GM18858 (cell line): ENCODE measurements at regions not wholly inside any gene's neighbourhood (a gene's known extent, or its start where the extent isn't known, plus 50 kb on each side); places are given as distances from the start of the nearest gene placed in this dataset.

Experiments
- ATAC-seq: cut with Tn5 transposase; IDR thresholded peaks from one replicate; pipeline ENCODE4 v1.9.1; 2021; ENCODE audit not compliant: unreplicated experiment

DNA sequence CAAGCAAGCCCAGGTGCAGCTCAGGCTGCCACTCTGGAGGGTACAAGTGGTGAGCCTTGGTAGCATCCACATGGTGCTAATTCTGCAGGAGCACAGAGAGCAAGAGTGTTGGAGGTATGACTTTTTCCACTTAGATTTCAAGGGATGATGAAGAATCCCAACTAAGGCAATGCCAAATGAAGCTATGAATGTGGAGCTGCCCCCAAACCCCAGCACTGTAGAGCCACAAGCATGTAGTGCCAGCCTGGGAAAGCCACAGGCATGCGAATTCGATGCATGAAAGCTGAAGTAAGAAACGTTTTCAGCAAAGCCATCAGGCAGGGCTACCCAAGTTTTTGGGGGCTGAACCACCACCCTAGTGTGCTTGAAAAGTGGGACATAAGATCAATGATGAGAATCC, 251.1 kb downstream of the HAO1 start:
- no peak for ATAC-seq

DNA sequence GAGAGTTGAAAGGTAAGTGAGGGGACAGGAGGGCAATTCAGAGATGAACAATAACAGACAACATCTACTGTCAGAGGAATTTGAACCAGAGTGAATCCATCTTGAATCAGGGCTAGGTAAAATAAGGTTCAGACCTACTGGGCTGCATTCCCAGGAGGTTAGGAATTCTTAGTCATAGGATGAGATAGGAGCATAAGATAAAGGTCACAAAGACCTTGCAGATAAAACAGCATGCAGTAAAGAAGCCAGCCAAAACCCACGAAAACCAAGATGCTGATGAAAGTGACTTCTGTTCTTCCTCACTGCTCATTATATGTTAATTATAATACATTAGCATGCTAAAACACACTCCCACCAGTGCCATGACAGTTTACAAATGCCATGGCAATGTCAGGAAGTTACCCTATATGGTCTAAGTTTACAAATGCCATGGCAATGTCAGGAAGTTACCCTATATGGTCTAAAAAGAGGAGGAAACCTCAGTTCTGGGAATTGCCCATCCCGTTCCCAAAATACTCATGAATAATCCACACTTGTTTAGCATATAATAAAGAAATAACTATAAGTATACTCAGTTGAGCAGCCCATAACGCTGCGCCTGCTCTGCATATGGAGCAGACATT, 248.5 kb downstream of the HAO1 start:
- no peak for ATAC-seq

DNA sequence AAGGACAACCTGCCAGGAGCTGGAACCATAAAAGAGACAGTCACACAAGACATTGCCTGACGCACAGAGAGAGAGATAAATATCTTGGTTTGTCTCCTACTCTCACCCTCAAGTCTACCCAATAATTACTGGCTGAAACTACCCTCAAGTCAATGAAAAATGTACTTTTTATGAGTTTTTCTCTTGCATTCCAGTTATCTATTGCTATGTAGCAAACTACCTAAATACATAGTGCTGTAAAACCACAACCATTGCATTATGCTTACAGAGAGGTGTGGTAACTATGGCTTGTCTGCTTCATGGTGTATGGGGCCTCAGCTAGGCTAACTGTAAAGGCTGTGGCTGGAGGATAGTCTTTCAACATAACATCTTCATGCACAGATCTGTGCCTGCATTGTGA, 247.8 kb downstream of the HAO1 start:
- no peak for ATAC-seq

DNA sequence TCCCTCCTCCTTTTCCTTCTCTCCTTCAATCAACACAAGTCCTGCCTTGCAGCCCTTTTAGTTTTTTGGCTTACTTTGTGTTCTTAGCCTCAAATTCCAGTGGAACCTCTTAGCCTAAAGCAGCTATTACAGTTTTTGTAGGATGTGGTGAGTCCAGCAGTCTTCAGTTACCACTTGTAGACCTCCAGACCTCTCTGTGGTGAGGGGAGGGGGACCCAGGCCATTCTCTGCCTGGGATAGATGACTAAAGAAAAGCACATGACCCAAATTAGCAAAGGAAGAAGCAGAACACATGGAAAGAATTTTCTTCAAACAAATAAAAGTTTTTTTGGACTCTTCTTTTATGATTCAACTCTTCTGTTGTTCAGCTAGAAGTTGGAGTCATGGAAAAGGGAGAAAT, 246.5 kb downstream of the HAO1 start:
- ATAC-seq: no peak

DNA sequence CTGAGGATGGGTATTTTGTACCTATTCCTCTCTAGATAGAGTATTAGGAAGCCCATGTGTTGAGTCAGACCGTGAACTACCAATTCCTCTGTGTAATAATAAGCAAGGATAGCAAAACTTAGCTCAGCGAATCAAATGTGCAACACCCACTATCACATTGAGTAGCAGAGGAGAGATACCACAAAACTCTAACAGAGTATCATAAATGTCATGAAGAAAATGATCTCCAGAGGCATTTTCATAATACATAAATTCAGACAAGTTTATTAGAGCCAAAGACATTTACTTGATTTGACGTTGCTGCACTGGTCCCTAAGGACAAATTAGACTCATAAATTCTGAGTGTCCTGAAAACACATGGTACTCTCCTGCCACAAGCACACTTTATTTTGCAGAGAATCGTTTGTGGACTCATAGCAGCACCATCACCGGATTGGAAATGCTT, 245.2 kb downstream of the HAO1 start:
- no peak for ATAC-seq

DNA sequence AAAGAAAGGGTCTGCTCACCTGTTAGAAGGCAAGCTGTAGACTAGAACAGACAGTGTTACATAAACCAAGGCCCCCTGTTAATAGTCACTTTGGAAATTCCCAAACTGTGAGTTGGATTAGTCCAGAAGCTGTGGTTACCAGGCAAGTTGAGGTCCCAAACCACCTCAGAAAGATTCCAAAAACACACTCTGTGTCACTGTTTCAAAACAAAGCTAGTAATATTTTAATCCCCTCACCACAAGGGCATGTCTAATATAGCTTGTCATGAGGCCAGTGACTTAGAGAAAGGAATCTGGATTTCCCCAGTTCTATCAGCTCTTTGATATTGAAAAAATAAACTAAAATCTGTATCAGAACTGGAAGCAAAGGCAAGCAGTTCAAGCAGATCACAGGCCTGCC, 244.6 kb downstream of the HAO1 start:
- ATAC-seq: no peak

DNA sequence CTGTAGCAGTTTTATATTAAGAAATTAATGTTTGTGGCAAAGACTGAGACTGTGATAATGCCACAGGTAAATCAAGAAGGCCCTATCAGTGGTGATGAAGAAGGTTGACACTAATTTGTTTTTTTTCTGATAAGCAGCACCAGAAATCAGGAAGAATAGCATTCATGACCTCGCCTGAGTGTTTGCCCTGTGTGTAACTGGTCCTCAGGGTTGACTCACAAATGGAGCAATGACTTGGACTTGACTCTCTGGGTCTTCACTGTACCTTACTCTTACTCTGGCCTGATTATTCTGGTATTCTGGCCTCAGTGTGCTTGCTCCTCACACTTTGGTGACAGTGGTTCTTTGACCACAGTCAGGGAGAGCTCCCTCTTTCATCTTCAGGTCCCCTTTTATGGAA, 243.9 kb downstream of the HAO1 start:
- no peak for ATAC-seq

DNA sequence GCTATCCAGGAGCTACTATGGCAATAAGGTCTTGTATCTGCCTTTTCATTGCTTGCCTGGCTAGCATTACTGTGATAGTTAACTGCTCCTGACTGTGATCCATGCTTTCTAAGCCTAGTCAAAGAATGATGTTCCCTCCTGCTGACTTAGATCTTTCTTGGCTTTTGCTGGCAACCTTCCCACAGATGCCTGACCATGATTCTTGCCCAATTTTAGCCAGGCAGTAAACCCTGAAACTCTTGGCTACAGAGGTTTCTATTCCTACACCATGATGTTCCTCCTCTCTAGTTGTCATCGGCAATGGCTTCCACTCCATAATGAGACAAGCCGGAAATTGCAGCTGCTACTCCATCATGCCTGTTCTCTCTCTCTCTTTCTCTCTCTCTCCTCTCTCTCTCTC, 238.1 kb downstream of the HAO1 start:
- ATAC-seq: no peak

DNA sequence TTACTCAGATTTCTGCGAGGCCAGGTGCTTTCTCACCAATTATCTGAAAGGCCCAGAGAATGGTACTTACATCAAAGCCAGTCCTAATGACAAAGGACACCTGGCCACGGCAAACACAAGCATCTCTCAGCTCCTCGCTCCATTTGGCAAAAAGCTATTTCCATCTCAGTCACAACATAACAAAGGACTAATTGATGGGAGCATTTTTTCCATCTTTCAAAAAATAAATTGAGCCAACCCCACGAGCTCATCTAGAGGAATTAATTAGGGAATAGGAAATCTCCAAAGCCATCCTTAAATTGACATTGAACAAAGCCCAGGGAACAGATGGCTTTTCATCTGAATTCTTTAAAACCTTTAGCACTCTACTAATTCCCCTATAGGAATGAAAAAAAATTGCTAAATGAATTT, 236.7 kb downstream of the HAO1 start:
- no peak for ATAC-seq

DNA sequence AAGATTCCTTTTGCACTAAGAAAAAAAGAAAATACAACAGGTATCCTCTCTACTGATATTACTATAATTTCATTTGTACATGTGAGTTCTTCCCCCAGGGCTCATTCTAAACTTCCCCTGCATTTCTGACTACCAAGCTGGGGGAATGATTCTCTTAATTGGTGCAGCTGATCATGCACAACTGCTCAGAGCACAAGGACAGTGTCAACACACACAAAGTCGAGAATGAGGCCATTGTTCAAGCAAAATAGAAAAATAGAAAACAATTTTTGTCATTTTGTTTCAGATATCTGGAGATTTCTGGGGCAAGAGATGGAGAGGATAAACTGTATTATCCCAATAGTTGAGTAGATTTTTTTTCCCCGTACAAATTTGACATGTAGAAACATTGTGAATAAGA, 236.3 kb downstream of the HAO1 start:
- ATAC-seq: no peak

DNA sequence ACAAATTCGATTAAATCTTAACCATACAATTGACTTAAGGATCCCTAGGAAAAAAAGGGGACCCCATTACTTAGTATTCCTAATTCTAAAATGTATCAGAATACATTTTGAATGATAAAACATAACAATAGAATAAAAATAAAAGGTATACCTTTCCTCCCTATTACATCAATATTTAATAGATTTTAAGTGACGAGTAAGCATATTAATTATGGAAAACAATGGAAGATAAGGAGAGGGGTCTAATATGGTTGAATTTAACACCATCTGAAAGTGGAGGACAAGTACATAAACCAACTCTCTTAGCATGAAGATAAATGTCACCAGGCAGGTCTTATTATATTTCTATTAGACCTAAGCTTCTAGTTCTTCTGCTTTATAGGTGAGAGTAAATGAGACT, 232.1 kb downstream of the HAO1 start:
- ATAC-seq: no peak

DNA sequence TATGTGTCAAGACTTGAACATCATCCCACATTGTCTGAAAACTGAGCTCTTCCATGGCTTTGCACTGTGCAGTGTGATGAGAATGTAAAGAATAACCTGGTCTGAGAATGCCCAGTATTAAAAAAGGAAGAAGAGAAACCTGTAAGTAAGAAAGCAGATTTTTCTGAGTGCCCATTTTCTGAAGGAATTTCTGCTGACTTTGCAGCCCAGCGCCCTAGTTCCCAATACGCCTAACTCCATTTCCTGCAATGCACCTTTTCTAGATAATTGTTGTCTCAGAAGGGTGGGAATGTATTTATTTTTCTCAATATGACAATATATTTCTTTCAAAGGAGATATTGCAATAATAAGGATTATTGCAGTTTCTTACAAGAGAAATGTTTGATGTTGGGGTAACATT, 231.5 kb downstream of the HAO1 start:
- ATAC-seq: no peak

DNA sequence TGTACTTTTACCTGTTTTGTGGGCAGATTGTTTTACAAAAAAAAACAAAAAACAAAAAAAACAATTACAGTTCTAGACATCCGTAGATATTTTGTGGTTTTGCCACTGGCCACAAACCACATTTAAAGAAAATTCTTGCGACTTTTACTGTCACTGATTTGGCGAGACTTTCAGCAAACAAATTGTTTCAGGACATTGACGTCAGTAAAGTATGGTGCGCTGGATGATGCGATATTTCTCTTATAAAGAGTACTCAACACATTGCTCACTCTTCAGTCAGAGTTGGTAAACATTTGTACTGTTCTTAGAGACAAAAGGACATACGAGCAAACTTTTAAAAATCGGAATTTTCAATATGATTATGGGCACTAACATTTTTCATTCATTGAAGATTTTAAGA, 229.8 kb downstream of the HAO1 start:
- no peak for ATAC-seq

DNA sequence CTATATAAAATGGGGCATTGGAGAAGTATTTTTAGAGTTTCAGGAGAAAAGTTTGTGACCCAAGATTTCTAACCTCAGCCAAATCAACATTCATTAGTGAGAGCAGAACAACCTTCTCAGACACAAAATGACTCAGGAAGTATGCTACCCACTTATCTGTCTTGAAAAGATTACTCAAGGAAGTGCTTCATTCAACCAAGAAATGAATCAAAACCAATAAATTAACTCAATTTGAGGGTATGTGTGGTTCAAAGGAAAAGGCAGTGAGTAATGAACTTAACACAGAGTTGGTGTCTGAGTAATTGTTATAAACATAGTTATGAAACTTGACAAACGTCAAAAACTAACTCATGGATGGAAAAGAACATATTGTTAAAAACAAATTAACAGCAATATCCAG, 227.6 kb downstream of the HAO1 start:
- ATAC-seq: no peak

DNA sequence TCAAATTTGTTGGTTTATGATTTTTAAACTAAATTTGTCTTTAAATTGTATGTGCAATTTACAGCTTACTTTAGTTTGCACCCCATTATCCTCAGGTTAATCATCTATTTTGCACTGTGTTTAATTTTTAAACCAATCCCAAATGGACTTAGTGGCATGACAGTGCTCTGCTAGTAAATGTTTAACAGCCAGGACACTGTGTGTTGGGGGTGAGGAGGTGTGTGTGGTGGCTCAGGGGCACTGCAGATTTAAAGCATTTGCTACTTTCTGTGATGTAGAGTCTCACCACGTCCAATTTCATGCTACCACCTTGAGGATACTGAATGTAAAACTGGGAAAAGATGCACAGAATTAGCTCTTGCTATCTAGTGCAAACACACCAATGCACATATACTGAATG, 225.7 kb downstream of the HAO1 start:
- ATAC-seq: no peak

DNA sequence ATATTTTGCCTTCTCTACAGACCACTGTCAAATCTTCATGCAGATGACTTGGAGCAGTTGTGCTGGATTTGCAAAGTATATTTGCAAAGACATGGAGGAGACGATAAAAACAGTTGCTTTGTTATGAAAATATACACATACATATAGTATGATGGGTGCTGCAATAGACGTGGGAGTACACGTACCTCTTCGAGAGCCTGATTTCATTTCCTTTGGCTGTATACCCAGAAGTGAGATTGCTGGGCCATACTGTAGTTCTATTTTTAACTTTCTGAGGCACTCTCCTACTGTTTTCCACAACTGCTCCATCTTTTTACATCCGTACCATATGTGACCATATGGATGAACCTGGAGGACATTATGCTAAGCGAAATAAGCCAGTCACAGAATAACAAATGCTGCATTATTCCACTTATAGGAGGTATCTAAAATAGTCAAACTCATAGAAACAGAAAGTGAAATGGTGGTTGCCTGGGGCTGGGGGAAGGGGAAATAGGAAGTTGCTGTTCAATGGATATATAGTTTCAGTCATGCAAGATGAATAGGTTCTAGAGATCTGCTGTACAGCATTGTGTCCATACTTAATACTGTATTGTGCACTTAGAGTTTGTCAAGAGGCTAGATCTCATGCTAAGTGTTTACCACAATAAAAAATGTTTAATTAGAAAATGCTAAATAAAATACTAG, 223.8 kb downstream of the HAO1 start:
- ATAC-seq: no peak

DNA sequence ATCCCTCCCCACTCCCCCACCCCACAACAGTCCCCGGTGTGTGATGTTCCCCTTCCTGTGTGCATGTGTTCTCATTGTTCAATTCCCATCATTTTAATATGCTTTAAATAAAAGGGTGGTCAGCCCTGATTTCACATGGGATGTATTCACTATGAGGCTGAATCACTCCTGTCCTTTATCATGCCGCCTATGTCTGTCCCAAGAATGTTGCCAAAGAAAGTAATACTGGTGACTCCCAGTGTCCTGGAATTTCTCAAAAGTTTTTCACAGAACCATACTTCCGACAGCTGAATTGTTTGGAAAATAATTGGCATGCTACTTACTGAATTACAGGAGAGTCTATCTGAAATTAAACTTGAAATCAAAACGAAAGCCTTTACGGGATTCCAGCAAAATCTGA, 217.7 kb downstream of the HAO1 start:
- ATAC-seq: no peak

DNA sequence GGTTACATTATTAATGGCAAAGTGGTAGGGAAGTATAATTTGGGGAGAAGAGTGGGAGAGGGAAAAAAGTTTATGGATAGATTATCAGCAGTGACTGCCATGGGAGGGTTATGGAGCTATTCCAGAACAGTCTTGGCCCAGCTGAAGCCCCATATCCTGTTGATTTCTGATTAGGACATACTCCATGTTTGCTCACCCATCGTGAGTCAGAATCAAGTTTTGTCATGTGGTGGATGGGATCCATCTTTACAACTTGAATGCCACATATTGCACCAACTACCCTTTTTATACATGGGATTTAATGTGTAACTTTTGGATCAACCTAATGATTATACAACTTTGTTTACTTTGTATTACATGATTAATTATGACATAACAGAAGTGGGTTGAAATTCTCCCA, 217.0 kb downstream of the HAO1 start:
- ATAC-seq: no peak

DNA sequence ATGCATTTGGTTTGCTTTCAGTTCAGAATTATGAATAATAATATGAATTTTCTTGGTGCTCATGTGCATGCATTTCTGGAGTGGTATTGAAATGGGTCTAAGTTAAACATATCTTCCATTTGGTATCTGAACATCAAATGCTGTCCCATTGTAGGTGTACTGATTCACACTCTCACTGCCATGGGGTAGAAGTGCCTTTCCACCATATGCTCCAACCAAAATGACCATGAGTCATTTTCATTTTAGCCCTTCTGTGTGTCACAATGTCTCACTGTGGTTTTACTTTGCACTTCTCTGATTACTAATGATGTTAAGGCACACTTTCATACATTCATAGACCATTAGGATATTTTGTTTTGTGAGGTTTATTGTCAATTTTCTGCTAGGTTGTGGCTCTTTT, 211.9 kb downstream of the HAO1 start:
- no peak for ATAC-seq

DNA sequence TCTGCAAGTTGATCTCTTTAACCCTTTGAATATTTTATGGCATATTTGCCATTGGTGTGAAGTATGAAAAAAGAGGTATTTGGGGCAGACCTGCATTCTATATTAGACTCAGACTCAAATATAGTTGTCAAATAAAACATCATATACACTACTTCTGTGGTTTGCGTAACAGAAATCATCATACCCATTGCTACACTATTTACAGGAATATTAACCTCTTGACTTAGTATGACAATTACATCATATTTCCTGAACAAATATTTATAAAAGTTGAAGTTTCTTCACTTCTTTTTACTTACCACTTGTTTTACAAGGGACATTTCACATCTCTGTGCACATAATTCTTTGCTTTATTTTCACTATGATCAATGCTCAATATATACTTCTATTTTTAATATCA, 206.0 kb downstream of the HAO1 start:
- no peak for ATAC-seq

DNA sequence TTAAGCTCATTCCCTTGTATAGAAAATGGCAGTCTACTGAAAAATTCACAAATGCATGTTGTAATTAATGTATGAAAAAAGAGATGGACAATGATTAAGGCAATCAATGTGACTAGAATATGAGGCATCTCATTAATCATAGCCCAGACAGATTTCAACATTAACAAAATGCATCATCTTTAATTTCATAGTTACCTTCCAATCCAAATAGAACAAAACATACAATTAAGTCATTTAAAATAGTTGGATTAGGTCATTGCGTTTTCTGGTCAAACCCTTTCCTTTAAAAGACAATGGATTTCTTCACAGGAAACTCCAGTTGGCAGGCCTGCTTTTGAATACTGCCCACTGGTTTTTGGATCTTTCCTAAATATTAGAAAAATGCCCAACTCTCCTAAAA, 203.9 kb downstream of the HAO1 start:
- no peak for ATAC-seq

DNA sequence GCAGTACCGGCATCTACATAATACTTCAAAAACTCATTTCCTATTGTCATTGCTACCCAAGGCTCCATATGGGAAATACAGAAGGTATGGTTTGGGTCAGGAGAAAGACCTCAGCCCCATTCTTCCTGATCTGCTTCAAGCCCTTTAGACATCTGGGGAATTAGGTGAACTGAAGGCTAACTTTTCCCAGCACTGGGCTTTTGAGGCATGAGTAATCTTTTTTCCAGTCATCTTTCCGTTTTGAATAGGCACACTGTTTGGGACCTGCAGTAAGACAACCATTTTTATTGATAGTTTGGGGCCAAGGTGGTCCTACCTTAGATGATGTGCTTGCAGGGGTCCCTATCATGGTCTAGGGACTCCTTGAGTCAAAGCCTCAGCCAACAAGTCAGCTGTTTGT, 198.4 kb downstream of the HAO1 start:
- ATAC-seq: no peak

DNA sequence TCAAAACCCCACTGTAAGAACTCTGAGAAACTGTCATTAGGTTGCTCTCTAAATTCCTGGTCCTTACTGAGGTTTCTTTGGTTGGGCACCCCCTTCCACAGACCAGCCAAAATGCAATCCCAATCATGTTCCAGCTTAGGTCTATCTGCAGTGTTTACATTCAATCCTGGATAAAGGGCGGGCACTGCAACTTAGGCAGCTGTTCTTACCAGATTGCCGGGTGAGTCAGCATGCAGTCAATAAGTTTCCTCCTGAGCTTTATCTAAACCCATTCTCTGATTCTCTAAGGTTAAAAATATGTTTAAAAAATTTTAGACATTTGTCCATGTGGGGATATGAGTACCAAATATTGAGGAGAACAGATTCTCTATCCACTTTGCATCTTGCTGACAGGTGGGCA, 197.8 kb downstream of the HAO1 start:
- ATAC-seq: no peak
